ENCODE measurements at regions not wholly inside any gene's neighbourhood (a gene's known extent, or its start where the extent isn't known, plus 50 kb on each side); places are given as distances from the start of the nearest gene placed in this dataset.

DNA sequence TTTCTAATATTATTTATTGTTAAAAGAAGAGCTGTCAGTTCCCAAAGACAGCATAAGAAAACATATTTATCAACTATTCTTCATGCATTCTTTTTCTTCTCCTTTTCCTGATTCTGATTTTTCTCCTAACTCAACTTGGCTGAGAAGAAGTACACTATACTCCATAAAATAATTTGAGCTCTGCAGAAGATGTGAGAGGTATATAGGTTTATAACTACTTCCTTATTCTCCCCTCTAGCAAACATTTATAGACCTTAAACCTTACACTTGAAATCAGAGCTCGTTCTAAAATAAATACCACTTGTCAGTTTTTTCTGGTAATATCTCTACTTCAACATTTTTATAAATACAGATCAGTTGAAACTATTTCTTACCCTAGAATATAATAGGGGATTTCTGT, 724.8 kb upstream of the GRAMD2B start:
- no peaks in the 10 kb centered on the region for H3K27me3 ChIP-seq (ENCODE audit: control insufficient read depth, insufficient read depth, low read length)
- no peak overlapping the region for H3K4me3 ChIP-seq (ENCODE audit: low read depth, low read length)
- TF ChIP-seq, protein P1, sequence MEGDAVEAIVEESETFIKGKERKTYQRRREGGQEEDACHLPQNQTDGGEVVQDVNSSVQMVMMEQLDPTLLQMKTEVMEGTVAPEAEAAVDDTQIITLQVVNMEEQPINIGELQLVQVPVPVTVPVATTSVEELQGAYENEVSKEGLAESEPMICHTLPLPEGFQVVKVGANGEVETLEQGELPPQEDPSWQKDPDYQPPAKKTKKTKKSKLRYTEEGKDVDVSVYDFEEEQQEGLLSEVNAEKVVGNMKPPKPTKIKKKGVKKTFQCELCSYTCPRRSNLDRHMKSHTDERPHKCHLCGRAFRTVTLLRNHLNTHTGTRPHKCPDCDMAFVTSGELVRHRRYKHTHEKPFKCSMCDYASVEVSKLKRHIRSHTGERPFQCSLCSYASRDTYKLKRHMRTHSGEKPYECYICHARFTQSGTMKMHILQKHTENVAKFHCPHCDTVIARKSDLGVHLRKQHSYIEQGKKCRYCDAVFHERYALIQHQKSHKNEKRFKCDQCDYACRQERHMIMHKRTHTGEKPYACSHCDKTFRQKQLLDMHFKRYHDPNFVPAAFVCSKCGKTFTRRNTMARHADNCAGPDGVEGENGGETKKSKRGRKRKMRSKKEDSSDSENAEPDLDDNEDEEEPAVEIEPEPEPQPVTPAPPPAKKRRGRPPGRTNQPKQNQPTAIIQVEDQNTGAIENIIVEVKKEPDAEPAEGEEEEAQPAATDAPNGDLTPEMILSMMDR (IDR thresholded peaks at IDR 0.05; ENCODE audit: insufficient read depth, low read length, poor library complexity, severe bottlenecking), result no peak
- DNase-seq (ENCODE audit: low read depth), result no peak
- no peaks in the 10 kb centered on the region for H3K36me3 ChIP-seq (ENCODE audit: control insufficient read depth, insufficient read depth, low read length)

DNA sequence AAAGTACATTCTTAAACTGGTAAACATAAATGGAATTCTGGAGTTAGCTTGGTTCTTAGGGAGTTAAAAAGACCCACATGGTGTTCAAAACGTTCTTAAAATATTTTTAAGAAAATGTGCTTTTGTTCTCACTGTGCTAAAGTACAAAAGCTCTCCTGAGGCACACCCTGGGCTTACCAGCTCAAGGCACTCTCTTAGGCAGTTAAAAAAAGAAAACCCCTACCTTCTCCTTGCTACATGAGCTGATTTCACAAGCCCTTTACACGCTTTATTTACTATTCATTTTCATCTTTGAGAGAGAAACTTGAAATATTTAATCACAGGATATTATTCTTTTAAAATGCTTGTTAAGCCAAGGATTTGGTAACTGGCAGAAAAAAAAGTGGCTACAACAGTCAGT, 723.3 kb upstream of the GRAMD2B start:
- TF ChIP-seq, protein P1 (IDR thresholded peaks at IDR 0.05; ENCODE audit: insufficient read depth, low read length, poor library complexity, severe bottlenecking), result no peak
- H3K27me3 ChIP-seq (ENCODE audit: control insufficient read depth, insufficient read depth, low read length), result no peaks in the 10 kb centered on the region
- no peak for DNase-seq (ENCODE audit: low read depth)
- no peaks in the 10 kb centered on the region for H3K36me3 ChIP-seq (ENCODE audit: control insufficient read depth, insufficient read depth, low read length)
- H3K4me3 ChIP-seq (ENCODE audit: low read depth, low read length), result no peak overlapping the region

DNA sequence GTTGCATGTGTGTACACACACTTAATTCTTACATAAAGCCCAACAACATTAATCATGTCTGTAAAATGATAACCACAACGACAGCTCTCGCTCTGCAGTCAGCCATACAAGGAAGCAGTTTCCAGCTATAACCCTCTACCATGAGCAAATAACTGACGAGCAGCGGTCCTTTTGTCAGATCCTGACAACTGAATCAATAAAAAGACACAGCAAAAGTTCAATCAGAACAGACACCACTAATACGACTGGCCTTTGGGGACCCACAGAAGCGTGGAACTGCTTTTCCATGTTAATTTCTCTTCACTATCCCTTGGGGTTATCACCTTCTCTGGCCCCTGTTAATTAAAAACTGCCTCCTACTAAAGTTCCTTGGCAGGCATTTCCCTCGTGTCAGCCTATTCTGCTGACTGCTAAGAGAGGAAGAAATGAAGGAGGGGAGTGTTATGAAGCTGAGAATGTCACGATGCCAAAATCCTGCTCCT, 722.8 kb upstream of the GRAMD2B start:
- Histone ChIP-seq H3K36me3 (ENCODE audit: control insufficient read depth, insufficient read depth, low read length) (no peaks in the 10 kb centered on the region), H3K4me3 (ENCODE audit: low read depth, low read length) (no peak overlapping the region), H3K27me3 (ENCODE audit: control insufficient read depth, insufficient read depth, low read length) (no peaks in the 10 kb centered on the region)
- no peak for DNase-seq (ENCODE audit: low read depth)
- TF ChIP-seq, protein P1 (IDR thresholded peaks at IDR 0.05; ENCODE audit: insufficient read depth, low read length, poor library complexity, severe bottlenecking), result no peak

DNA sequence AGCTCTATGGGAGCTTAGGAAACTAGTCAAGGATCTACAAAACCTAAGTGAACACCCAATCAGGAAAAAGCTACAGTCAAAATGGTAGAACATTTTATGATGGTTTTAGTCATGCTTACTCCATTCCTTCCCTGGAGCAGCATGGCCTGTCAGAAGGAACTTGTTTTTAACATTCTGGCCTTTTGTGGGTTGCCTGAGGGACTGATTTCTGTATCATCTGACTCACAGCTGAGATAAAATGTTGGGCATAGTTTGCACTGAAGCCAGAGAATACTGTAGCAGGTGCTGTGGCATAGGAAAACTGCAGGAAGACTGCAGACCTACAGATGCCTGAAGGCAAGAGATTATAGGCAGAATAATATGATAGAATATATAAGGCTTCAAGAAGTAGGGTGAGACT, 719.6 kb upstream of the GRAMD2B start:
- no peaks in the 10 kb centered on the region for H3K27me3 ChIP-seq (ENCODE audit: control insufficient read depth, insufficient read depth, low read length)
- no peak for DNase-seq (ENCODE audit: low read depth)
- H3K4me3 ChIP-seq (ENCODE audit: low read depth, low read length), result no peak overlapping the region
- TF ChIP-seq, protein P1 (IDR thresholded peaks at IDR 0.05; ENCODE audit: insufficient read depth, low read length, poor library complexity, severe bottlenecking), result no peak
- no peaks in the 10 kb centered on the region for H3K36me3 ChIP-seq (ENCODE audit: control insufficient read depth, insufficient read depth, low read length)

DNA sequence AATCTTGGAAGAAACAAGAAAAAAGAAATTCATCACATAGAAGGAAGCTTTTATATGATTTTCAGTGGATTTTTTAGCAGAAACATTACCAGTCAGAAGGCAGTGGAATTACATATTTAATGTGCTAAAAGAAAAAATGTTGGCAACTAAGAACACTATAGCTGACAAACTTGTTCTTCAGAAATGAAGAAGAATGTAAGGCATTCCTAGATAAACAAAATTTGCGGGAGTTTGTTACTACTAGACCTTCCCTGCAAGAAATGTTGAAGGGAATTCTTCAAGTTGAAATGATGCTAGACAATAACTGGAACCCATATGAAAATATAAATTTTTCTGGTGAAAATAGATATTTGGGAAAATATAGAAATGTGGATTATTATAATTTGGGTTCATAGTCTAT, 718.3 kb upstream of the GRAMD2B start:
- H3K36me3 ChIP-seq (ENCODE audit: control insufficient read depth, insufficient read depth, low read length), result no peaks in the 10 kb centered on the region

DNA sequence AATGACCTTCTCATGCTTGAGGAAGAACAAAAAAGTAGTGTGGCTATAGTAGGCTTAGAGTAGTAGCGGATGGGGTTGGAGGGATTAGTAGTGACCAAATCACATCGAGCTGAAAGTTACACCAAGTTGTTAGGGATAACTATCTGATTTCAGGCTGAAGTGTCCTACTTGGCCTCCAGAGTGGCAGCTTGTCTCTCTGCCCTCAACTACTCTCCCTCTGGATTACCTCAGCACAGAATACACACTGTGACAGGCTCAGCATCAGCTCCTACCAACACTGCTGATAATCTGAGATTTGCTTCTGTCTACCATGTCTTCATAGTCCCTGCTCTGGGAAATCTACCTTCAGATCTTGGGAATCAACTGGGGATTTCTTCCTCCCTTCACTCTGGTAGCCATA, 714.6 kb upstream of the GRAMD2B start:
- TF ChIP-seq, protein P1 (IDR thresholded peaks at IDR 0.05; ENCODE audit: insufficient read depth, low read length, poor library complexity, severe bottlenecking), result no peak
- Histone ChIP-seq H3K4me3 (ENCODE audit: low read depth, low read length) (no peak overlapping the region), H3K27me3 (ENCODE audit: control insufficient read depth, insufficient read depth, low read length) (no peaks in the 10 kb centered on the region), H3K36me3 (ENCODE audit: control insufficient read depth, insufficient read depth, low read length) (no peaks in the 10 kb centered on the region)
- DNase-seq (ENCODE audit: low read depth), result no peak

More for the DNA sequence above, 718.3 kb upstream of the GRAMD2B start:
- H3K27me3 ChIP-seq (ENCODE audit: control insufficient read depth, insufficient read depth, low read length), result no peaks in the 10 kb centered on the region
- H3K4me3 ChIP-seq (ENCODE audit: low read depth, low read length), result no peak overlapping the region
- TF ChIP-seq, protein P1 (IDR thresholded peaks at IDR 0.05; ENCODE audit: insufficient read depth, low read length, poor library complexity, severe bottlenecking), result no peak
- no peak for DNase-seq (ENCODE audit: low read depth)

Measured in kidney epithelial cell (primary cell).